ENCODE measurements at regions not wholly inside any gene's neighbourhood (a gene's known extent, or its start where the extent isn't known, plus 50 kb on each side); places are given as distances from the start of the nearest gene placed in this dataset.

DNA sequence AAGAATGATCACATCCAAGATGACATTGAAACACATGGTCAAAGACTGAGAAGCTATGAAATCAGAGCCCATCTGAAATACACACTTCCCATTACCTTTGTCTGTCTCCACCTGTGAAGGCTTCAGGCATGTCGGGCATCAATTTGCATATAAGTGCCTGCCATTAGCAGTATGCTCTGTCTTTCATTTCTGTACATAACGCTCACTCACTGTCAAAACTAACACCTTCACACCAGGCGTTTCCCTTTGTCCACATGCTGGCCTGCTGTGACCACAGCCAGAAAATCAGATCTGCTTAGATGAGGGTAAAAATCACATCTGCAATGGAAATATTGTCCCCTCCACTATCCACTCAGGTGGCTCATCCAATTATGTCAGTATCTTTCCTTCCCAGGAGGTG, 524.8 kb downstream of the TOX3 start:
- H3K36me3 ChIP-seq (ENCODE audit: control insufficient read depth in 2 of 3, insufficient read depth in 3 of 3, low read length in 3 of 3) = no peaks in the 10 kb centered on the region
- H3K4me3 ChIP-seq (ENCODE audit: low read length in 3 of 3) = no peak overlapping the region
- no peaks in the 10 kb centered on the region for H3K27me3 ChIP-seq (ENCODE audit: control insufficient read depth, insufficient read depth, low read length)
- intact Hi-C loops (cut with DNase I) = no loop called here
- TF ChIP-seq, protein P1, sequence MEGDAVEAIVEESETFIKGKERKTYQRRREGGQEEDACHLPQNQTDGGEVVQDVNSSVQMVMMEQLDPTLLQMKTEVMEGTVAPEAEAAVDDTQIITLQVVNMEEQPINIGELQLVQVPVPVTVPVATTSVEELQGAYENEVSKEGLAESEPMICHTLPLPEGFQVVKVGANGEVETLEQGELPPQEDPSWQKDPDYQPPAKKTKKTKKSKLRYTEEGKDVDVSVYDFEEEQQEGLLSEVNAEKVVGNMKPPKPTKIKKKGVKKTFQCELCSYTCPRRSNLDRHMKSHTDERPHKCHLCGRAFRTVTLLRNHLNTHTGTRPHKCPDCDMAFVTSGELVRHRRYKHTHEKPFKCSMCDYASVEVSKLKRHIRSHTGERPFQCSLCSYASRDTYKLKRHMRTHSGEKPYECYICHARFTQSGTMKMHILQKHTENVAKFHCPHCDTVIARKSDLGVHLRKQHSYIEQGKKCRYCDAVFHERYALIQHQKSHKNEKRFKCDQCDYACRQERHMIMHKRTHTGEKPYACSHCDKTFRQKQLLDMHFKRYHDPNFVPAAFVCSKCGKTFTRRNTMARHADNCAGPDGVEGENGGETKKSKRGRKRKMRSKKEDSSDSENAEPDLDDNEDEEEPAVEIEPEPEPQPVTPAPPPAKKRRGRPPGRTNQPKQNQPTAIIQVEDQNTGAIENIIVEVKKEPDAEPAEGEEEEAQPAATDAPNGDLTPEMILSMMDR (IDR thresholded peaks at IDR 0.05; ENCODE audit: borderline replicate concordance, extremely low read depth, insufficient read depth) = no peak
- no peak for FAIRE-seq
- DNase-seq = no peak
- H3K27ac ChIP-seq (ENCODE audit: low read depth in 2 of 2, low read length in 2 of 2) = no peak overlapping the region
- no peaks in the 10 kb centered on the region for H3K4me1 ChIP-seq (ENCODE audit: control insufficient read depth in 2 of 3, insufficient read depth in 2 of 3, low read depth in 1 of 3, low read length in 3 of 3)
- H3K9me3 ChIP-seq (ENCODE audit: control insufficient read depth in 2 of 3, insufficient read depth in 1 of 3, low read length in 3 of 3) = no peaks in the 10 kb centered on the region
- no peak overlapping the region for H3K9ac ChIP-seq (ENCODE audit: low read length in 3 of 3)

DNA sequence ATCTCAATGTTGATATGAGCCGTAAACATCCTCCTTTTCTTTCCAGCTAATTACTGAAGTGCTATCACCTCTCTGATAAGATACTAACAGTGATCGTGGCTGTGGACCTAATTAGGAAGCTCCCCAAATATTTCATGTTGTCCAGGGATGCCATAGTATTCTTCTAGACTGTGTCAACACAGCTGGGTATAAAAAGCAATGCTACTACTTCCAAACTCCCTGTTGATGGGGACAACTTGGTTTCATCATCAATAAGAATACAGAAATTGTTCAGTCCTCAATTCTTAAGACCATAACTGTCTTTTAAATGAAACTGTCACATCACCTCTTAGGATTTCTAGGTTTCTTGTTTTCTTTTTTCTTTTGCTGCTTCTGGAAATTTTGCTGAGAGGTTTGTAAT, 530.6 kb downstream of the TOX3 start:
- no peak for DNase-seq
- Histone ChIP-seq H3K27ac (ENCODE audit: low read depth in 2 of 2, low read length in 2 of 2) (no peak overlapping the region), H3K4me1 (ENCODE audit: control insufficient read depth in 2 of 3, insufficient read depth in 2 of 3, low read depth in 1 of 3, low read length in 3 of 3) (no peaks in the 10 kb centered on the region), H3K4me3 (ENCODE audit: low read length in 3 of 3) (no peak overlapping the region), H3K9ac (ENCODE audit: low read length in 3 of 3) (no peak overlapping the region), H3K27me3 (ENCODE audit: control insufficient read depth, insufficient read depth, low read length) (no peaks in the 10 kb centered on the region), H3K9me3 (ENCODE audit: control insufficient read depth in 2 of 3, insufficient read depth in 1 of 3, low read length in 3 of 3) (peaks cover 0 to 2% (median 0%) of the 10 kb centered on the region in 3 donors), H3K36me3 (ENCODE audit: control insufficient read depth in 2 of 3, insufficient read depth in 3 of 3, low read length in 3 of 3) (no peaks in the 10 kb centered on the region)
- intact Hi-C loops (cut with DNase I) = no loop called here
- FAIRE-seq = no peak
- TF ChIP-seq, protein P1 (IDR thresholded peaks at IDR 0.05; ENCODE audit: borderline replicate concordance, extremely low read depth, insufficient read depth) = no peak

DNA sequence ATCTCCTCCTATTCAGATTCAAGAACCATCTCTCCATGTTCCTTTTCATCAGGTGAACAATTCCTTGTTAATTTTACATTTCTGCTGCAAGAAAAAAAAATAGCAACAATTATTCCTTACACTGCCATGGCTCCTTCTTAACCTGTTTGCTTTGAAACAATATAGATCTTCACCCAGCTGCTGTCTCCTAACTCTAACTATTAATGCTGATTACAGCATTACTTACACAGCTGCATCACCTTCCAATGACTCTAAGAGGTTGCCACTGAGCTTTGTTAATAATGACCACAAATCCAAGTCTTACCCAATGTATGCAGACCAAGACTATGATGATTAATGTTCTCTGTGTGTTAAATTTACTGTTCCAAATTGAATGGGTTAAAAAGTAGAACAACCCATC, 541.4 kb downstream of the TOX3 start:
- no peak overlapping the region for H3K4me3 ChIP-seq (ENCODE audit: low read length in 3 of 3)
- H3K9ac ChIP-seq (ENCODE audit: low read length in 3 of 3) = no peak overlapping the region
- FAIRE-seq = no peak
- intact Hi-C loops (cut with DNase I) = no loop called here
- H3K27ac ChIP-seq (ENCODE audit: low read depth in 2 of 2, low read length in 2 of 2) = no peak overlapping the region
- TF ChIP-seq, protein P1 (IDR thresholded peaks at IDR 0.05; ENCODE audit: borderline replicate concordance, extremely low read depth, insufficient read depth) = no peak
- no peaks in the 10 kb centered on the region for H3K27me3 ChIP-seq (ENCODE audit: control insufficient read depth, insufficient read depth, low read length)
- no peak for DNase-seq
- H3K36me3 ChIP-seq (ENCODE audit: control insufficient read depth in 2 of 3, insufficient read depth in 3 of 3, low read length in 3 of 3) = no peaks in the 10 kb centered on the region
- no peaks in the 10 kb centered on the region for H3K4me1 ChIP-seq (ENCODE audit: control insufficient read depth in 2 of 3, insufficient read depth in 2 of 3, low read depth in 1 of 3, low read length in 3 of 3)
- no peaks in the 10 kb centered on the region for H3K9me3 ChIP-seq (ENCODE audit: control insufficient read depth in 2 of 3, insufficient read depth in 1 of 3, low read length in 3 of 3)

DNA sequence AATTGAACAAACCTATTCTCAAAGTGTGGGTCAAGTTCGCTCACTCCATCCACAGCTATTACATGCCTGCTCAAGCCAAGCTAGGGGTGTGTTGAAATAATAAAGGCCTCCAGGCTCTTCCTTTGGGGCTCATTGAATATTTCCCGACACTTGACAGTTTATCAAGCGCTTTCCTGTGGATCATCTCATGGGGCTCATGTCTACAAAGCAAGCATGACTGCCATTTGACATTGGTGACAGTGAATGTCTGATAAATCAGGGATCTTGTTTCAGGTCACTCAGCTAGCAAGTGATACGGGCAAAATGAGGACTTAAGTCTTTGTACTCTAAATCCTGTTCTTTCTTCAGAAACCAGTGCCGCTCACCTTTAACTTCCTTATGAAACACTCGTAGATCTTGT, 542.6 kb downstream of the TOX3 start:
- DNase-seq (no peak), FAIRE-seq (no peak)
- intact Hi-C loops (cut with DNase I) = no loop called here
- H3K36me3 ChIP-seq (ENCODE audit: control insufficient read depth in 2 of 3, insufficient read depth in 3 of 3, low read length in 3 of 3) = no peaks in the 10 kb centered on the region
- H3K9ac ChIP-seq (ENCODE audit: low read length in 3 of 3) = no peak overlapping the region
- no peak overlapping the region for H3K27ac ChIP-seq (ENCODE audit: low read depth in 2 of 2, low read length in 2 of 2)
- H3K27me3 ChIP-seq (ENCODE audit: control insufficient read depth, insufficient read depth, low read length) = no peaks in the 10 kb centered on the region
- no peaks in the 10 kb centered on the region for H3K9me3 ChIP-seq (ENCODE audit: control insufficient read depth in 2 of 3, insufficient read depth in 1 of 3, low read length in 3 of 3)
- H3K4me3 ChIP-seq (ENCODE audit: low read length in 3 of 3) = no peak overlapping the region
- no peaks in the 10 kb centered on the region for H3K4me1 ChIP-seq (ENCODE audit: control insufficient read depth in 2 of 3, insufficient read depth in 2 of 3, low read depth in 1 of 3, low read length in 3 of 3)
- TF ChIP-seq, protein P1 (IDR thresholded peaks at IDR 0.05; ENCODE audit: borderline replicate concordance, extremely low read depth, insufficient read depth) = no peak
